GM21390 (cell line): ENCODE measurements at regions not wholly inside any gene's neighbourhood (a gene's known extent, or its start where the extent isn't known, plus 50 kb on each side); places are given as distances from the start of the nearest gene placed in this dataset.

ENCODE experiments used
- ATAC-seq: cut with Tn5 transposase; IDR thresholded peaks from one replicate; pipeline ENCODE4 v1.9.1; 2021; ENCODE audit not compliant: unreplicated experiment

GRCh38 chr5:96045888-96046287 is 84.2 kb upstream of the ELL2 start:
- no peak for ATAC-seq

DNA sequence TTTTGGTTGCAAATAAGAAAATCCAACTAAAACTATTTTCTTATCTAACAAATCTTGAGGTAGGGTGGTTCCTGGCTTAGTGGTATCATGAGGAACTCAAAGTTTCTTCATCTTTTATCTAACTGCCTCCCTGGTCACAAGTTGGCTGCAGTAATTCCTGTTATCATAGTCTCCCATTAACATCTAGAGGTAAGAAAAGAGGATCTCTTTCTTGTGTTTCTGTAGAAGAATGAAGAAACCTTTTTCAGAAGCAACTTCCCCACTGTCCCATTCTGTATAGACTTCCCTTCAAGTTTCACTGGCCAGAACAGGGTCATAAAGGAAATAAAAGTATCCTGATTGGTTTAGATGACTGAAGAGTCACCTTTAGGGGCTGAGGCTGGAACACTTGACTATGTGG is 81.8 kb upstream of the ELL2 start:
- ATAC-seq, result no peak

GRCh38 chr5:96037128-96037527 is 75.5 kb upstream of the ELL2 start:
- no peak for ATAC-seq

- no peak for ATAC-seq
Measured at GRCh38 chr5:96036301-96036700, 74.7 kb upstream of the ELL2 start.

GRCh38 chr5:96035796-96036195 is 74.1 kb upstream of the ELL2 start:
- no peak for ATAC-seq

GRCh38 chr5:96033116-96033515 is 71.5 kb upstream of the ELL2 start:
- no peak for ATAC-seq

GRCh38 chr5:96031811-96032261 is 70.2 kb upstream of the ELL2 start:
- no peak for ATAC-seq

DNA sequence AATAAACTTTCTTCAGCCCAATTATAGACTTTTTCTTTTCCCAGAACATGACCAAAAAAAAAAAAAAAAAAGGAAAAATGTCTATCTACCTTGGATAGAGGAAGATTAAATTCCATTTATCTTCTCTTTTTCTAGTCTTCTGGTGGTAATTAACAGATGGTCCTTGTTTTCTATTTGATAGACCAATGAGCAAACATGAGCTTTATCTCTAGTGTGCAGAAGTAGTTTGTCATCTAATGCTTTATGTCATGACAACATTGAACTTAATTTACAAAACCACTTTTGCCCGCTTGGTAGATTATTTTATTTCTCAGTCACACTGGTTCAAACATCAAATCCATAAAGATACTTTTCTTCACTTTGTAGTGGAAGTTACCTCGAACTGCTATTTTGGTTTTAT is 69.5 kb upstream of the ELL2 start:
- no peak for ATAC-seq

GRCh38 chr5:96026406-96027041 is 64.9 kb upstream of the ELL2 start:
- no peak for ATAC-seq

GRCh38 chr5:96024683-96025475 is 63.2 kb upstream of the ELL2 start:
- no peak for ATAC-seq

DNA sequence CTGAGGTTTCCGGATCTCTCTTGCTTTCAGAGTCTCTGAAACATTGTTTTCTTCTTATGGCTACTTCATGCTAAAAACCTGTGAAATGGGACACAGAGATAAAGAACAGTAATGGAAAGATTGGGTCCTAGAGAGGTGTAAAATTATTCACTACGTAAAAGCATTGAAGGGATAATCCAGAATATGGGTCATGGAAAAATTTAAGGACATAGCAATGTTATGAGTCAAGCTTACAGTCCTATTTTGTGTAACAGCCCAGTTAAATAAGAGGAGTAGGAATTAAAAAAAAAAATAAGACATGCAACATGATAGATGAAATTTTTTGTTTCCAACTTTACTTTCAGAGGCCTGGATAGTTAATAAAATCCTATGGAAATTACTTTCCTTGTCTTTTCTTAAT is 61.9 kb upstream of the ELL2 start:
- ATAC-seq, result no peak

DNA sequence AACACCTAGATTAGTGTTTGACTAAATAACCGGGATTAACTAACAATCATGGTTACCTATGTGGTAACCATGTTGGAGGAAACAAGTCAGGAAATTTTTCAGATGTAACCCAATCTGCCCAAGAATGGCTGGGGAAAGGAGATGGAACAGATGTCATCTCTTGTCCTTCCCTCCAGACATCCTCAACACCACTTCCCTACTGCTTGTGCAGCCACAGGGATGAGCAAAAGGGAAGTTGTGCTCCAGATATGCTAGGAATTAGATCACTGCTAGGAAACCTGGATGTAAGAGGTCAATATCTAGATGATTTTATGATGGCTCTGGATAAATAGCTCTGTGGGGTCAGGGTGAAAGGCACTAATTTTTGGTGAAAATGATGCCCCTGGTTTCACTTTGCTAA is 61.3 kb upstream of the ELL2 start:
- ATAC-seq, result no peak

GRCh38 chr5:96017951-96018350 is 56.3 kb upstream of the ELL2 start:
- no peak for ATAC-seq

DNA sequence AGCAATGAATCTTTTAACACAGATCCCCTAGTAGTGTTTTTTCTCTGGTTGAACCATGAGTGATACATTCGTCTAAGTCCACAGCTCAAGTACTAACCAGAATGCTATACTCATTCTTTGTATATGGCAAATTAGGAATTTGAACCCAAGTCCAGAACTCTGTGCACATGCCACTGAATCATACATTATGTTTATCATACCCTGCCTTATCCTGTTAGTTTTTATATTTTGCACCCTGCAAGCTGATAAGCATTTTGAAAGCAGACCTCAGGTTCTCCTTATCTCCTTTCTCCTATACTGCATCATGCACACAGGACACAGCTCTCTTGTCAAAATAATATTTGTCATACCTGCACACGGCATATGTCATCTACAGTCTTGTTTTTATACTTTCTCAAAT is 54.6 kb upstream of the ELL2 start:
- ATAC-seq, result no peak

DNA sequence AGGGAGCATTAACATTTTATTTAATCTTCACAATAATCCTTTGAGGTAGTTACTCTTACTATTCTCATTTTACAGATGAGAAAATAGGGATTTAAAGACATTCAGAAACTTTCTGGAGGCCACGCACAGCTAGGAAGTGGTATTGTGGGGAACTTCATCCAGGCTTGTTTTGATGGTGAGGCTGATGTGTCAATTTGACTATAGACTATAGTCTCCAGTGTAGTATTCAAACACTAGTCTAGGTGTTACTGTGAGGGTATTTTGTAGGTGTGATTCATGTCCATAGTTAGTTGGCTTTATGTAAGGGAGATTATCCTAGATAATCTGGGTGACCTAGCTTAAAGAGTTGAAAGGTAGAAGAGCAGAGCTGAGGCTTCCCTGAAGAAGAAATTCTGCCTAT is 54.1 kb upstream of the ELL2 start:
- ATAC-seq, result no peak

GRCh38 chr5:96014395-96014794 is 52.7 kb upstream of the ELL2 start:
- no peak for ATAC-seq

DNA sequence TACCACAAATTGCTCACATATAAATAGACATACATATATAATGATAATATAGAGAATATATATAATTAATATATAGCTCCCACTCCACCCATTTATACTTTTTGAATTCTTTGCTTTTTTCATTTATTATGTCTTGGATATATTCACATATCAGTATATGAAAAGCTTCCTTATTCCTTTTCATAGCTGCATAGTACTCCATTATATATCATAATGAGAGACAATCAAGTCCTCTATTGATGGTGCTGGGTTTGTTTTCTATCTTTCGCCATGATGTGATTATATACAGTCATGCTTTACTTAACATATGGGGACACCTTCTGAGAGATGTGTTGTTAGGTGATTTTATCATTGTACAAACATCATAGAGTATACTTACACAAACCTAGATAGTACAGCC is 51.6 kb upstream of the ELL2 start:
- no peak for ATAC-seq

GRCh38 chr5:96012399-96012798 is 50.7 kb upstream of the ELL2 start:
- no peak for ATAC-seq
